ENCODE measurements at regions not wholly inside any gene's neighbourhood (a gene's known extent, or its start where the extent isn't known, plus 50 kb on each side); places are given as distances from the start of the nearest gene placed in this dataset.

DNA sequence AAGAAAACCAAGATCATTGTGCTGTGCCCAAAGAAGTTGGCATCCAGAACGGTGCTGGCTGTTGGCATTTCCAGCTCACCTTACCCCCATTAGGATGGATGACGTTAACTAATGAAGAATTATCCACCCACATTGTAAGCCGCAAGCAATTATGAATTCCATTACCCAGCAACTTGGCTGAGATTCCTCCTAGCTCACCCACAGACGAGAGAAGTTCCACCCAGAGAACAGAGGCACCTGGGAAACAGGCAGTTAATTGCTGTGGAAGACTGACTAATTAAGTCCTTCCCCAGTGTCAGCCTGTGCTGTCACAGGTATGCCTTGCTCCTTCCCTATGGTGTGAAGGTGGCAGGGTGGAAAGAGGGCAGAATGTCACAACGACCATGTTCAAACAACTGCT, 456.2 kb upstream of the CDH5 start:
- DNase-seq (ENCODE audit: low read depth in 2 of 2) = no peak

DNA sequence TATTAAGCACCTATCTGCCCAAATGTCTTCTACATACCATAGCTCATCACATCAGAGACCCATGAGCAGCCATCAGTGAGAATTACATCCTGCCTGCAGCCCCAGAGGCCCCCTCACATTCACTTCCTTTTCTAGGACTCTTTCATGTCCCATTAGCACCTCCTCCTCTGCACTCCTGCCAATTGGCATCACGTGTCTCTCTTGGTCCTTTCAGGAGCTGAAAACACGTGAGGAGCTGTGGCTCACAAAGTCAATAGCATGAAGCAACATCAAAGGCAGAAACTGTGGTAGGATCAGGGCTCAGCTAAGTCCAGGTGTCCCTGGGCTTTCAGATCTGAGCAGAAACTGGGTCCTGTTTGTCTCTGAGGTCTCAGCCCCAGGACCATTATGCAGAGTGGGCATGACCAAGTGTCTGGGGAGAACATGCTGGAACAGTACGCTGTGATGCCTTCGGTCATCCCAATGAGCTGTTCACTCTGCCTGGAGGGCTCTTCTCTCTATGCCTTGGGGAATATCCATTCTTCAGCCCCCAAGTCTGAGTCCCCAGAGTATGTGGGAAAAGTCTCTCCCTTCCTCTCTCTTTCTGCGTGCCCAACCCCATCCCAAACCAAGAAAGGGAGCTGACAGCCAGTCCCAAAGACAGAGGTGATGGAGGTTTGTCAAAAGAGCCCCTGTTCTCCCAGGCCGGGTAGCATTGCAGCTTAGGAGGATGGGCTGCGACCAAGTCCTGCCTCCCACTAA, 457.0 kb upstream of the CDH5 start:
- DNase-seq (ENCODE audit: low read depth in 2 of 2) = no peak

- no peak for DNase-seq (ENCODE audit: low read depth in 2 of 2)
Observed at GRCh38 chr16:65908568-65908967, 457.9 kb upstream of the CDH5 start.

GRCh38 chr16:65905331-65905730, 461.2 kb upstream of the CDH5 start:
- no peak for DNase-seq (ENCODE audit: low read depth in 2 of 2)

DNA sequence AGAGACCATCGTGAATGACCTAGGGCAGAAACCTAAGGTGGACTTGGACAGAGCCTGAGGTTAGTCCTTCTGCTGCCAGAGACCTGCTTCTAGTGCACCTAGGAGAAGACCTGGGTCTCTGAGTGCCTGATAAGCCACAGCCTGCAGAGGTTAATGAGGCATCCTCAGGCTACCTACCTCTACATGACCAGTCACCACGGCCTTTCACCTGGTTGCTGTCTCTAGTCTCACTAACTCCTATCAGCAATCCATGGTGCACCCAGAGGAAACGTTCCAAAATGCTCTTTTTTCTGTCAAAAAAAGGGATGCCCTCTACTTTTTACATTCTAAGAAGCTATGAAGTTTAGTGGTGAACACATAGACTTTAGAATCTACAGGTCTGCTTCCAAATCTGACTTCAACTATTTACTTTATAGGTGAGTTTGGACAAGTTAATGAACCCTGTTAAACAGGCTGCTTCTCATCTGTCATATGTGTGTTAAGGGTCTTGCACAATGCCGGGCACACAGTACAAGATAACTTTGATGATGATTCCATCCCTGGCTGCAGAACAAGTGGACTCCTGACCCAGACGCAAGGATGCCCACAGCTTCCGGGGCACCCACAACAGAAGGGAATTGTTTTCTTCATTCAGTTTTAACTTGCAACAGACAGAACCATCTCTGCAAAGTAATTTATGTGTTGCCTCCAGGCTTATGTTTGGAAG, 469.9 kb upstream of the CDH5 start:
- DNase-seq (ENCODE audit: low read depth in 2 of 2) = no peak

GRCh38 chr16:65895906-65896305, 470.6 kb upstream of the CDH5 start:
- DNase-seq (ENCODE audit: low read depth in 2 of 2) = no peak

- DNase-seq (ENCODE audit: low read depth in 2 of 2) = no peak
Observed at GRCh38 chr16:65895486-65895885, 471.0 kb upstream of the CDH5 start.

DNA sequence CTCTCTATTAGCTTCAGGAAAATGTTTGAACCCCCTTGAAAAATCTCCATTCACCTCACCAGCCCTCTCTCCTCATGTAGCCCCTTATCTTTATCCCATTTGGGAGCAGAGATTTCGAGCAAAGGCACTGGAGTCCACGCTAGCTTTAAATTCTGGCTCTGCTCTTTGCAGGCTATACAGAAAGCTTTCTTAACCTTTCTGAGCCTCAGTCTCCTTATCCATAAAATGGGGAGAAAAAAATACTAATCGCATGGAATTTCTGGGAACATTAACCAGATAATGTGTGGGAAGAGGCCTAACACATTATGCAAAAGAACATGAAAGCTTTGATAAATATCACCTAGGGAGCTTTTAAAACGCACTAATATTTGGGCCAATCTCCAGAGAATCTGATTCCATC, 476.3 kb upstream of the CDH5 start:
- no peak for DNase-seq (ENCODE audit: low read depth in 2 of 2)

DNA sequence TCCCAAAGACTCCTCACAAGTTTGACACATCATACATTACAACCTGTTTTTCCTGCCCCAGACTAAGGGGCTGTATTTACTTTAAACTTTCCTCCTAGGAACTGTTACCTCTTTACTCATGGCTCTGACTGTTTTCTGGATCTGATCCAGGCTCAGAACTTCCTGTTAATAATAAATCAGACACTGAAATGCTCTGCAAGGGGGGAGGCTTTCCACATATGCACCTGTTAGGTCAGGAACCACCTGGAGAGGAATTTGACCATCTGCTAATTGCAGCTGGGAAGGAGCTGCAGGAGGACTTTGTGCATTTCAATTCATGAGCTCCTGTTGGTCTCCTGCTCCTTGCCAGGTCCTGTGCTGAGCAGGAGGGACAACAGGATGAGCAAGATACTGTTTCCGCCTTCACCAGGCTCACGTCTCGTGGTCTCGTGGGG, 476.9 kb upstream of the CDH5 start:
- no peak for DNase-seq (ENCODE audit: low read depth in 2 of 2)

GRCh38 chr16:65888201-65888600, 478.3 kb upstream of the CDH5 start:
- DNase-seq (ENCODE audit: low read depth in 2 of 2) = no peak

DNA sequence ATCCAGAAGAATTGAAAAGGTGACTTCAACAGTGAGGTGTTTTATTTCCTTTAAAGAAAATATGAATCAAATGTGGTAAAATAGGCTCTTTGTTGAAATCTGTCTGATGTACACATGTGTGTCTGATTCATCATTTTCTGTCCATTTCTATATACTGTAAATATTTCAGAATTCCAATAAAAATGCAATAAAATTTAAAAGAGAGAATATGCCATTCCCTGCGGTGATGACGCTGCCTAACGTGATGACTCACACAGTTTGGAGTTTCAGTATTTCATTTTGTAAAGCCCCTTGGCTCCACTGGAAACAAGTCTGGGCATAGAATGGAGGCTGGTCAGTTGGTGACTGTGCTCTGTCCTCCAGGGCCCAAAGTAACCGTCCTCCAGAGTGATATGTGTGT, 482.5 kb upstream of the CDH5 start:
- DNase-seq (ENCODE audit: low read depth in 2 of 2) = no peak

GRCh38 chr16:65878347-65878746, 488.1 kb upstream of the CDH5 start:
- no peak for DNase-seq (ENCODE audit: low read depth in 2 of 2)

DNA sequence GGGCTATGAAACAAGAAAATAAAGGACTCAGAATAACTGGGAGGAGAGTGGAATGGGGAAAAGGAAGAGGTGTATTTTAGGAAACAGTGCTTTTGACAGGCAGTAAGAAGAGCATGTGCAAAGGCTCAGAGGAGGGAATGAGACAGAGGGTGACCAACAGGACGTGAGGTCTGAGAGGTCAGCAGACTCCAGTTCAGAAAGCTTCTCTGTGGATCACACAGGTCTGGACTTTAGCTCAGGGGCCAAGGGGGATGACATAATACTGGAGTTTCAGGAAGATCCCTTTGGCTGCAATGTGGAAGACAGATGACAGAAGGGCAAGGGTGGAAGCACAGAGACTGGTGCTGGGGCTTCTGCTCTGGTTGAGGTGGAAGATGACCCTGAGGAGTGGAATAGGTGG, 489.9 kb upstream of the CDH5 start:
- no peak for DNase-seq (ENCODE audit: low read depth in 2 of 2)

- no peak for DNase-seq (ENCODE audit: low read depth in 2 of 2)
Observed at GRCh38 chr16:65876056-65876408, 490.5 kb upstream of the CDH5 start.

DNA sequence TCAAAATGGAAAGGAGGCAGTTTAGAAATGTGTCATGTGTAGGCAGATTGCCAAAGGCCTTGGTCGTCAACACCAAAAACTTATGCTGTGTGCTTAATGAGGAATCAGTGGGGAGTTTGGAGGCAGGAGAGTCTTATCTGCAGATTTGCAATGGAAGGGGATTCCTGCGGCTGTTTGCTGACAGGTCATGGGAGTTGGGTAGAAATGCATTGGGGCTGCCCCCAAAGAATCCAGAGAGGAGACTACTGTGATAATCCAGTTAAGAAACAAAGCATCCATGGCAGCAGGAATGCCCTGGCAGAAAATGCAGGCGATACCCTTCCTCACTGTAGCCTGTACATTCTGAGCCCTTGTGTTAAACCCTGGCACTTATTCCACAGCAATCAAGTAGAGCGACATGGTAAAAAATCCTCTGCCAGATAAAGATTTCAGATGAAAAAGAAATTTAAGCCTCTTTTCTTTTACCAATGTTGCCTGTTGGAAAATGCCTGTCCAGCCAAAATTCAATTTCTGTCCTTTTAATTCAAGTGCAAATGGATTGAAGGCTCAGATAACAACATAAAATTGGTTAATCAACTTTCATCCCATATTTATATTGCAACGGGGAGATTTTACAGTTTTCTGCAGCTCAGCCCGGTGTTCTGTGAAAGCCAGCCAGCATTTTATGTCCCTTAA, 491.0 kb upstream of the CDH5 start:
- no peak for DNase-seq (ENCODE audit: low read depth in 2 of 2)

GRCh38 chr16:65869261-65869660, 497.2 kb upstream of the CDH5 start:
- no peak for DNase-seq (ENCODE audit: low read depth in 2 of 2)

- no peak for DNase-seq (ENCODE audit: low read depth in 2 of 2)
Observed at GRCh38 chr16:65867276-65867960, 499.1 kb upstream of the CDH5 start.

DNA sequence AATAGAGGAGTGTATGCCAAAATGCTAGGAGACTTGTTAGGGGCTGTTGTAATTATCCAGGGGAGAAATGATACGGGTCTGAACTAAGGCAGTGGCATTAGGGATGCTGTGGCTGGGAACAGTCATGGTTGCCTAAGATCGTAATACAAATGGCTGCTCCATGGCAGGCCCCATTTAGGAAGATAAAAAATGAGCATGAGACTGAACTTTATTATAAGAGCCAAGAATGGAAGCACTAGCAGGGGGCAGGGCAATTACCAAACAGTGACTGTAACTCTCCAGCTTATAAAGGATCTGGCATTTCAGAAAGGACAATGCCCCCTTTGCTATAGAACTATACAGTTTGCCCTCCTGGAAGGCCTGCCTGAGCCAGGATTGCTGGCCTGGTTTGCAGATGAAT, 503.3 kb upstream of the CDH5 start:
- no peak for DNase-seq (ENCODE audit: low read depth in 2 of 2)

DNA sequence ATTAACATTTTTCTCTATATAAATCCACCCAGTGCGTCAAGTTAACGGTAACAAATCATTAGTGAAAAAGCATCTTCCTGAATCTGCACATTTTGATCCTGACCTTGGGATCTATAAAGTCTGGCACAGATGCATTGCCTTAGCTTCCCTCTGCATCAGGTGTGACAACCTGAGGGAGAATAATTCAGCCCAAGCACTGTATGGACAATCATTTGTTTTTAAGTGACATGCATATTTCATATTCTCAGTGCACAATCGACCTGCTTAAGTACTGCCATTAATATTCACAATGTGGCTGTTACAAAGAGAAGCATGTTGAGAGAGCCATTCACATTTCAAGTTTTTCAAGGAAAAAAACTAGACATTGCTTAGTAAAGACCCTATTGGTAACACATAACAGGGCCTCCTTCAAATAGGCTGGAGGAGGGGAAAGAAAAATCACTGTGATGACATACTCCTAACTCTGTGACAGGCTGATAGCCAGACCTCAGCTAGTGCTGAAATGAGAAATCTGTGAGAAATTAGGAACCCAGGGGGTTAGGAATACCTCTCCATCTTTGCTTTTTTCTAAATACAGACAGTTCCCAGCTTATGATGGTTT, 505.3 kb upstream of the CDH5 start:
- DNase-seq (ENCODE audit: low read depth in 2 of 2) = no peak

- no peak for DNase-seq (ENCODE audit: low read depth in 2 of 2)
Observed at GRCh38 chr16:65855171-65856145, 511.0 kb upstream of the CDH5 start.

GRCh38 chr16:65846210-65846602, 520.3 kb upstream of the CDH5 start:
- DNase-seq (ENCODE audit: low read depth in 2 of 2) = no peak

Data from stimulated activated CD8-positive, alpha-beta memory T cell treated with anti-CD3 and anti-CD28 coated beads, Interleukin-2, amount 100 ng/mL, for 1 hour (primary cell).